ENCODE measurements at regions not wholly inside any gene's neighbourhood (a gene's known extent, or its start where the extent isn't known, plus 50 kb on each side); places are given as distances from the start of the nearest gene placed in this dataset.
A peak's percentile ranks its signal among the peaks of the same experiment; 100 is the strongest.
"Not testable (repeated sequence)": the region's sequence is repeated elsewhere in the genome, so short reads cannot be mapped to it uniquely, and the experiment has no call there.

DNA sequence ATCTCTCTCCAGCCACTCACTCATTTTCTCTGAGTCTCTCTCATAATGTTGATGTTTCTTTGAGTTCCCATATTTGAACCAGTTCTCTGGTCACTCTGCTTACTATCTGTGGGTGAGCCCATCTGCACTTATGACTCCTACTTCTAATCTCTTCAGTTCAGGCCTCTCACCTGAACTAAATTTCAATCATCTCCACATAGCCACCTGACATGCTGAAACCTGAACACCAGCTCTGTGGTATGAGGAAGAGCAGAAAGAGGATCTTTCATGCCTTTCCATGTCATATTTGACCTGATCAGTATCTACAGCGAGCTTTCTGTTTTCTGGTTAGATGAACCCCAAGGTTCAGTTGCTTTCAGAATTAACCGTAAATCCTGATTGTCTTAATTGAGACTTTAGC lies 122.2 kb upstream of the ESX1 start:
- DNase-seq, result no peak

DNA sequence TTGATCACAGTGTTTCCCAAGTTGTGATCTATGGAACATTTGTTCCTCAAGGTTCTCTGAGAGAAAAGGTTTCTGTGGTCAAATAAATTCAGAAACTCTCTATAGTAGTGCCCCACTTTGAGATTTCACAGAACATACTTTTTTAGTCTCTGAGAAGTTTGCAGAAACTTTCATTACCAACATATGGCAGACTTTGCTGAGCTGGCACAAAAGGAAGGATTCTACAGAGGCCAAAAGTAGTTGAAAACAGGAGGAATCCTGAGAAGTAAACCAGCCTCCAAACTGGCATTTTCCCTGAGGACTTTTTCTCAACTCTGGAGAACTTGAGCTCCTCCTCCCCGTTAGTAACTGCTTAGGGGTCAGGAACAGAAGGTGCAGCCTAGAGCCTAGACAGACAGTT lies 117.8 kb upstream of the ESX1 start:
- no peak for DNase-seq

DNA sequence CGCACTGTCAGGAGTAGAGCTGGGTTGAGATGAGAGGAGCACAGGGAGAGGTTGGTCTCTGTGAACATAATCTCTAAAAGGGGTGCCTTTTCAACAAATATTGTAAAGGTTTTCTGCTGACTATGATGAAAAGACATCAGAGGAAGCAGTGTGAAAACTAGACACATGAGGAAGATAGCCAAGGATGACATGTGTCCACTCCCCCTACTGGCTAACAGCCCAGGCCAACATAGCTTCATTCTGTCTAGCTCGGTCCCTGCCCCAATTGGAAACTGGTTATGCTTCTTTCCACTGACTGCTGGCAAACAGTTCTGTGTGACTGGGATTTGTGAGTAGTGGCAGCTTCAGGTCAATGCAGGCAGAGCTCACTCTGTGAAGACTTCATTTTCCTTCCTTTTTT lies 115.4 kb upstream of the ESX1 start:
- DNase-seq, result no peak

DNA sequence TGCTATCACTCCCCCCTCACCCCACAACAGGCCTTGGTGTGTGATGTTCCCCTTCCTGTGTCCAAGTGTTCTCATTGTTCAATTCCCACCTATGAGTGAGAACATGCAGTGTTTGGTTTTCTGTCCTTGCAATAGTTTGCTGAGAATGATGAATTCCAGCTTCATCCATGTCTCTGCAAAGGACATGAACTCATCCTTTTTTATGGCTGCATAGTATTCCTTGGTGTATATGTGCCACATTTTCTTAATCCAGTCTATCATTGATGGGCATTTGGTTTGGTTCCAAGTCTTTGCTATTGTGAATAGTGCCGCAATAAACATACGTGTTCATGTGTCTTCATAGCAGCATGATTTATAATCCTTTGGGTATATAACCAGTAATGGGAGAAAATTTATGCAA lies 106.0 kb upstream of the ESX1 start:
- not testable (repeated sequence) for DNase-seq

DNA sequence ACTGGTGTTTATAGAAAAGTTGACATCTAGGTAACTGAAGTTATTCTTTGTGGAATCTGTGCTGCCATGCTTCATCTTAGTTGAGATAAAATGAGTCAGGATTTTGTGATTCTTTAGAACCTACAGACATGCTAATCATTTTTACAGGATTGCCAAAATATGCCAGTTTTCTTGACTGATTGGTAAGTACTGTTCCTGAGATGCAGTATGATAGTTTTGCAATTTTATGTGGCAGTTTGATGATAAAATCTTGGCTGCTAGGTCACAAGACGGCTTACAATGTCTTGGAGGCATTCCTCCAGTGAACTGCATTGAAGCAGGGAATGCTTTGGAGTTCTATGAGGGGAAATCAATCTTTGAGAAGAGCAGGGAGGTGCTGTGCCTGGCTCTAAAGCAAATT lies 104.4 kb upstream of the ESX1 start:
- no peak for DNase-seq

DNA sequence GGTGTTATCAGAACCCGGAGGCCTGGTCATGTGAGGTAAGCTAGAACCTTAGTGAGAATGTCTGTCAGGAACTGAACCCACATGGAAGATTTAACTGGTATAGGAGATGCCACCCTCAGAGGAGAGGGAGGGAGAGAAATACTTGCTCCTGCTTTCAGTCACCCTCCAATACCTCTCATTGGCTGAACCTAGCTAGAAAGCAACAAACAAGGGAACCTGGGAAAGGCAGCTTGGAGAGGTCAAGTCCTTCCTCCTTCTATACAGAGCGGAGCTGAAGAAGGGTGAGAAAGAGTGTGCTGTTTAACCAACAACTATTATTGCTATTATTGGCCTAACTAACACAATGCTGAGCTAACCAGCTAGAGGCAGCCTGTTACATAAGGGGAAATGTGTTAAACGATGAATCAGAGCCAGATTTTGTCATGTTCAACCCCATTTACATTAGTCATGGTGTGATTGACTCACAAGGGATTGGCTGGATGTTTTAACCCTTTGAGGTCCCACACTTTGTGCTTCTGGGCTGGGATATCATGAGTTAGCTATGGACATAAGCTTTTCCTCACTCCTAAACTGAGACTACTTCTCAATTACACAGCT lies 96.5 kb upstream of the ESX1 start:
- DNase-seq, result no peak

DNA sequence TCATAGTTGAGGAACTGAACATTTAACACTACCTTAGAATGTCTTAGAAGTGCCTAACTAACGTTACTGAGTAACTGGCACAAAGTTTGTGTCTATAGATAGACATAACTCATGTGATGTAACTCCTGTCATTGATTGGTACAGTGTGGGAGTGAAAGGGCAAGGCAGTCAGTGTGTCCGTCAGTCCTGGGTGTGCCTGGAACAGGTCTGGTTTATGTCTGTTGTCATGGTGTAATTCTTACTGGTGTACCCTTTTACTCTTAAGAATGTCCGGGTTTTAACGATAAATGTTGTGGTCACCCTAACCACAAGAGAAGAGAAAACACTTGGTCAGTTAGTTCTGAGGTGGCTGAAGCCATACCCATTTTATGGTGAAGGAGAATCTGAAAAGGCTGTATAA lies 93.1 kb upstream of the ESX1 start:
- no peak for DNase-seq

DNA sequence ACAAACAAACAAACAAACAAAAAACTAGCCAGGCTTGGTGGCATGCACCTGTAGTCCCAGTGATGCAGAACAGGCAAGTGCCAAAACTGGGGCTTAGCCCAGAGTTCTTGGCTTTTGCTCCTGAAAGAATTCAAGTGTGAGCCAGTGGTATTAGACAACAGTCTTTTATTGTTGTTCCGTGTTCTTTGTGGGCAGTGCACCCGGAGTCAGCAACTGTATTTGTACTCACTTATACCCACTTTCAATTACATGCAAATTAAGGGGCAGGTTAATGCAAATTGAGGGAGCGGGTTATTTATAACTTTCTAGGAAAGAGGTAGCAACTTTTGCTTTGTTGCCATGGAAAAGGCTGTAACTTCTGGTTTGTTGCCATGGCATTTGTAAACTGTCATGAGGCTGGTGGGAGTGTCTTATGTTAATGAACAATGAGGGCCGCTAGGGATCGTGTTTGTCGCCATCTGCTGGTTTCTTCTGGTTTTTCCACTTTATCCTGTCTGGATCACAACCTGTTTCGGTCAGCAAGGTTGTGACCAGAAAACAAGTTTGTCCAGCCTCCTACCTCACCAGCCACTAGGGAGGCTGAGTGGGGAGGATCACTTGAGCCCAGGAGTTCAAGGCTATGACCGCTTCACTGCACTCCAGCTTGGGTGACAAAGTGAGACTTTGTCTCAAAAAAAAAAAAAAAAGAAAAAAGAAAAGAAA lies 88.8 kb upstream of the ESX1 start:
- DNase-seq, result peak; percentile 20

DNA sequence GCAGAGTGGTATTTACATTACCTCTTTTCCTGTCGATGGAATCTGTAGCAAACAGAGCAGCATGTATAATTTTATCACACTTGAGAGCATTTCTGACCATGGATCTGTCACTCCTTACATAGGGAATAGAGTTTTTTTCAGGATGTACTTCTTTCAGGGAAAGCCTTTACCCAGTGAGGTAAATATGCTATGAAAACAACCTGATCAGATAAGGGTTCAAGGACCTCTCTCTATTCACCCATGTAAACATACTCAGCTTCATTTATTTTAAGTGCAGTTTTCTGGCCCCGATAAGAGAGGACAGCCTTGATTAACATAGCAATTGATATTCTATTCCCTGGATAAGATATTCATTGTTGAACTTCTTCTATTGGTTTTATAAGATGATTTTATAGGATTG lies 87.3 kb upstream of the ESX1 start:
- DNase-seq, result no peak

DNA sequence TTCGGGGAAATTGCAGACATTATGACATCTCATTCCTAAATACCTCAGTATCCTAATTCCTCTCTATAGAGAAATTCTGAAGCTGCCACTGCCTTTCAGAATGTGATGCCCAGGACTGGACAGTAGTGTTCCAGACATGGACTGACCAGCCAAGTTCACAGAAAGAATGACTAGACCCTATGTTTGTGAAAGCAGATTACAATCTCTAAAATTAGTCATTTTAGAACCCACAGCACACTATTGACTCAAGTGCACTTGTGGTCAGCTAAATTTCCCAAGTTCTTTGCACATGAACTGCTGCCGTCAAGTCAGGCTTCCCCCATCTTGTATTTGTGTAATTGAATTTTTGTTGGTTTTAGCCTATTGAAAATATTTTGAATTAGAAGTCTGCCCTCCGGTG lies 81.0 kb upstream of the ESX1 start:
- no peak for DNase-seq

DNA sequence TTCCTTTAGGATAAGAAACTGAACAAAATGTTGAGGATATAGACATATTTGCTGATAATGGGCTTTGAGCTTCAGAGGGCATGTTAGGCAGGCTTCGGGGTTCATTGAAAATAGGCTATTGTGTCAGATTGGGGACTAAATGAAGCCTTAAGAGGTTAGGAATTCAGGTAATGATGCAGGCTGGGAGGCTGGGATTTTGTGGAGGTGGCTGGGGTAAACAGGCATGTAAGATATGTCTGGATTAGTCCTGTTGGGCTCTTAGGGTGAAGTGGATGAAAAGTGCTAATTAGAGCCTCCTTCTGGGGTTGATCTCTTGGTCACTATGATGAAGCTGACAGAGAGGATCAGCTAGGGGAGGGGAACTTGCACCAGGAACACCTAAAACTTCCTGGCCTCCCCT lies 80.2 kb upstream of the ESX1 start:
- no peak for DNase-seq

DNA sequence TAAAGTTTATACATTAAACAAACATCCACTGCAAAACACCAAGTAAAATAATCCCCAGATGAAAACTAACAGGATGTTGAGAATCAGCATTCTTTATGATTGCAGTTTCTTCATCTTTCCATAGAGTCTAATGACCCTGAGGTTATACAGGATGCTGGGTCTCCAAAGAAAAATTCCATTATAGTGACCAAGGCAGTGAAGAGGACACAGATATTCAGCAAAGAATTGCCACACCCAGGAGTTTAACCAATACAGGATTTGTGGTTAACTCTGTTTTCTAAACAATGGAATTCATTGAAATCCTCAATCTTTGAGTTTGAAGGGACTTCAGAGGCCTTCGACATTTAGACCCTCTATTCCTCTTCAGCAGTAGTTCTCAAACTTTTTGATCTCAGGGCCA lies 76.2 kb upstream of the ESX1 start:
- no peak for DNase-seq

DNA sequence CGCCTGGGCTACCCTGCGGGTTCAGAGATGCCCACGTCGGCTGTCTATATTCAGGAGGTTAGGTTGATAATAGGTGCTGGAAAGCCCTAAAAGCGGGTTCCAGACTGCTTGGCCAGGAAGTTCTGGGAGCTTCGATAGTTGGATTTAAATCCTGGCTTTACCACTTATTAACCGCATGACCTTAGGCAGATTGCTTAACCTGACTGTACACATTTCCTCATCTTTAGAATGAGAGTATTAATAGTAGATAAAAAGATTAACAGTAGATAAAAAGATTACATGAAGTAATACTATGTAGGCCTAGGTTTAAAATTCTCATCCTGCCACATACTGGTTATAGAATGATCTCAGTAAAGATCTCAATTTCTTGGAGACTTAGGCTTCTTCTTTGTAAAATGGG lies 75.0 kb upstream of the ESX1 start:
- DNase-seq, result no peak

DNA sequence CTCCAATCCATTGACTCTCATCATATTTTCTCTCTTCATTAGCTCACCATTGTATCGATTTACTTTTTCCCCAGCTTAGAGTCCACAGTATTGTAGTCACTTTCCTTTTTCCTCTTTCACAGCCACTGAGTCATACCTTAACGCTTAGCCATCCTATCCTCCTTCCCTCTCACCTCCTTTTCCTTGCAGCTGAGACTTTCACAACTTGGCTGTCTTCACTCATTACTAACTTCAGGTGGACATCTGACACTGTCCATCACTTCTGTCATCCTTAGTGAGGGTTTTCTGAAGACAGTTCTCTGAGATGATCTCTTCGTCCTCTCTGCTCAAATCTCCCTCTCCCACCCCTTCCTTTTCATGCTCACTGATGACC lies 70.5 kb upstream of the ESX1 start:
- no peak for DNase-seq

DNA sequence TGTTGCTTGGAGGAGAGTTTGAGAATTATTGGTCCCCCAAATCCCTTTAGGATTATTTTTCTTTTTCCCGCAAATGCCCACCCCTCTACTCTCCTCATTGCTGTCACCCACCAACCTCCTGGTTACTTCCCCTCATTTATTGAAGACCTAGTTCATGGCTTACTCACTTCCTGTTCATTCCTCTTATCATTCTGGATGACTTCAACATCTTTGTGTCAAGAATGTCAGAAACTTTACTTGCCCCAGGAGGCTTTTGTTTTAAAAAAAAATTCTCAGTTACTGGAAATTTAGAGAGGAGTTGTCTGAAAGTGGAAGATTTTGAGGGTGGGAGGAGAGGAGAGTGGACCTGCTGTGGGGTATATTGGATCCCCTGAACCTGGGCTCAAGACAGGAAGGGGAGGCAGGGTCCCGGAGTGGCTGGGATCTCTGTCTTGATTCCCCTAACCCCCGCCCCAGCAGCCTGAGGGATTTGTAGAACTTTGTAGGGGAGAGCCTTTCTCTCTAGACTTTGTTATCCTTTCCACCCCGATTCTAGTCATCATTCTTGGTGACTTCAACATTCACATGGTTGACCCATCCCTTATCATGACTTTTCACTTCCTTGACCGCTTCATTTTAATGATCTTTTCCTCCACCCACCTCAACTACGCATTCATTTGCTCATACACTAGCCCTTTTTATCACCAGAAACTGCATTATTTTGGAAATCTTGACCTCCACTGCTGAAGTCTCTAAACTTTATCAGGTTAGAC lies 69.9 kb upstream of the ESX1 start:
- DNase-seq, result no peak

DNA sequence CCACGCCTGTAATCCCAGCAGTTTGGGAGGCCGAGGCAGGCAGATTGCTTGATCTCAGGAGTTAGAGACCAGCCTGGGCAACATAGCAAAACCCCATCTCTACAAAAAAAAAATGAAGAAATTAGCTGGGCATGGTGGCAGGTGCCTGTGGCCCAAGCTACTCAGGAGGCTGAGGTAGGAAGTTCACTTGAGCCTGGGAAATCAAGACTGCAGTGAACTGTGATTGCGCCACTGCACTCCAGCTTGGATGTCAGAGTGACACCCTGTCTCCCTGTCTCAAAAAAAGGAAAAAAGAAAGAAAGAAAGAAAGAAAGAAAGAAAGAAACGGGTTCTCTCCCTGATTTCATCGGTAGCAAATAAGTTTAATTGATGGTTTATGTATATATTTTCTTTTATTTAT lies 64.6 kb upstream of the ESX1 start:
- no peak for DNase-seq

DNA sequence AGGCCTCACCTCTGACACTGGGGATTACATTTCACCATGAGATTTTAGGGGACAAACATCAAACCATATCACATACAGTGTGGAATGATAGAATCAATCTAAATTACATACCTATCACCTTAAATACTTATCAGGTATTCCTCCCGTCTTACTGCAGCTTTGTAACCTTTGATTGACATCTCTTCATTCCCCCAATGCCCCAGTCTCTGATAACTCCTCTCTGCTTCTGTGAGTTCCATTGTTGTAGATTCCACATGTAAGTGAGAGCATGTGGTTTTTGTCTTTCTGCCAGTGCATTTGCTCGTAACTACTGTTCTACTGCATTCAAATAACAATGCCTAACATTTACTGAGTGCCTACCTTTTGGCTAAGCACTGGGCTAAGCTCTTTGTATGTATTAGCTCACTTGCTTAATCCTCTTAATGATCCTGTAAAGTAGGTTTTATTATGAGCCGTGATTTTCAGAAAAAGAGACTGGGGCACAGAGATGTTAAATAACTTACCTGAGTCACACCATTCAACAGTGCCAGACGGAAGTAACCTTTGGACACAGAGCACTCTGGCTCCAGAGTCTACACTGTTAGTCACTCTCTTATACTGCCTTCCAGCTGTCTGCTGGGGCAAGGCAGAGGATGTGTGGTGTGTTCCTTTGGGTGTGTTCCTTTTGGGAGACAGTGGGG lies 63.7 kb upstream of the ESX1 start:
- no peak for DNase-seq

DNA sequence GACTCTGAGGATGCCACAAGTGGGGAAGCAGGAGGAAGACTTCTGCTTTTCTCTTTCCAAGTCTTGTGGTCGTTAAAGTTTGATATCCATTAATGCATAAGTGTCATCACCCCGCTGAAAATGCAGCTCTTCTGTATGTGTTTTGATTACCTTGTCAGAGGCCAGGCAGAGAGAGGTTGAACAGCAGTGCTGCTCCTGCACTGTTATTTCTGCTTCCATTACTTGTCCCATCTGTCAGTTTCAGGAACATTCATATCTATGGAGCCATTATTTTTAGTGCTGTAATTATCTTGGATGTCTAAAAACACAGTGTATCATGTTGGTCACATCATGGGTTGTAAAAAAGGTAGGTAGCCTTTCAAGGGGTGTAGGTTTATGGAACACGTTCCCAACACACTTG lies 62.0 kb upstream of the ESX1 start:
- no peak for DNase-seq

DNA sequence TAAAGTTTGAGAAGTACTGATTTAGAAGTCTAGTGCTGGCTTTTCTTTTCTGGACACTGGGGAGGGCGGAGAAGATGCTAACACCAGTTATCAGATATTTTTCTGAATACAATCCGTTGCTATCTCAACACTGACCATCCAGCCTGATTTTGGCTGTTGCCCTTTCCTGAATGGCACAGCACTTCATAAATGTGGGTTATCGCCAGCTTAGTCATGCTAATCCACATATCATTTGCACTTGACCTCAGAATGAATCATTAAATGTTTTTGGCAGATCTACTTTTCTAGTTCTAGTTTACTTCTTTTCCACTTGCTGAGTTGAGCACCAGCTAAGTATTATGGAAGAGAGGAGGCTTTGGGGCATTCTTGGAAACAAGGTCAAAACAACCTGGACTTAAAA lies 60.8 kb upstream of the ESX1 start:
- no peak for DNase-seq

DNA sequence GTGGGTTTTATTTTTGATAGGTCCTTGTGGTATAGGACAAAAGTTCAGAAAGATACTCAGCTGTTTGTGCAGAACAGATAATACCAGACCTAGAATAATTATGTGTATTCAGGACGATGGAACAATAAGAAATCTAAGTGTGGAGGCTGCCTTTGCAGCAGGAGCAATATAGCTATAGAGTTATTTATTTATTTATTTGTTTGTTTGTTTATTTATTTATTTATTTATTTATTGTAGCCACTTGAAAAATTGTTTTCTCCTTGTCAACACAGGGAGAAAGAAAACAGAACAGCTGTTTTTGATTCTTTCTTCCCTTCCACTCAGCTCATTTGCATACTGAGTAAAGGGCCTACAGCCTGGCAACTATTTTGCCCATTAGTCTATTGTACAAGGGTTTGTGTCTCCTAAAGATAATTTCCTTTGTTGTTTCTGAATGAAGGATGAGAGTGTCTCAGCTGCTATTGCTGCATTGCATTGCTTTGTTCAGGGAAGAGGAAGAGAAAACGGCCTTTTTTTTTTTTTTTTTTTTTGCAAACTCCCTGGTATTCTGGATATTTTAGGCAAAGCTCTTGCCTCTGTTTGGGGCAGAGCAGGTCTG lies 56.0 kb upstream of the ESX1 start:
- DNase-seq, result no peak

DNA sequence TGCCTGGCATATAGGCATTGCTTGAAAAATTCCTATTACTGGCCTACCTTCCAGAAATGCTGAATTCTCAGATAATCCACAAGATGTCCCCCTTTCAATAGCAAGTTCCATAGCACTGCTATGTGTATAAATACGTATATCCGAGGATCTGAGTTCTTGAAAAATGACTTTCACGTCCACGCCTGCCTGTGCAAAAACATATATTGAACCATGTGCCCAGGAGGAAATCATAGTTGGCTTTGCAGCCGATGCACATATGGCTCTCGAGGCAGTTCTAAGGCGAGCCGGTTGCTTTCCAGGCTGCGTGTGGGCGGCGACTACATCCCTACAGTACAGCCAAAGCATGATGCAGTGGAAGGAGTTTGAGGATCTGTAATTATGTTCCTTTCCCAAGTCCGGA lies 55.4 kb upstream of the ESX1 start:
- no peak for DNase-seq

DNA sequence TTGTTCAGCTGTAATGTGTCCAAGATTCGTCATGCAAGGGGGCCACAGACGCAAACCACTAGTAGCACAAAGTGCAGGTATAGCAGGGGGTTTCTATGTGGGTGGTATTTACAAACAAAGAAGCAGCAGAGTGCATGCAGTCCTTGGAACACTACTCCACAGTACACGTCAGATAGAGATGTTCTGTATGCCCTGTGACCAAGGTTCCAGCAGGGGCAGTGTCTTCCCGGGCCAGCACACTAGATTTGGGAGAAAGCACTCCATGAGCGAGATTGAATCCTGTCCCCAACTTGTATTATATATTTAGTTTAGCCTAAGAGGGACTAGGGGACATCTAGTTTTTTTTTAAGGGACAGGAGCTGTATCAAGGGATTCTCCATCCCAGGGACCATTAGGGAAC lies 54.4 kb upstream of the ESX1 start:
- no peak for DNase-seq

DNA sequence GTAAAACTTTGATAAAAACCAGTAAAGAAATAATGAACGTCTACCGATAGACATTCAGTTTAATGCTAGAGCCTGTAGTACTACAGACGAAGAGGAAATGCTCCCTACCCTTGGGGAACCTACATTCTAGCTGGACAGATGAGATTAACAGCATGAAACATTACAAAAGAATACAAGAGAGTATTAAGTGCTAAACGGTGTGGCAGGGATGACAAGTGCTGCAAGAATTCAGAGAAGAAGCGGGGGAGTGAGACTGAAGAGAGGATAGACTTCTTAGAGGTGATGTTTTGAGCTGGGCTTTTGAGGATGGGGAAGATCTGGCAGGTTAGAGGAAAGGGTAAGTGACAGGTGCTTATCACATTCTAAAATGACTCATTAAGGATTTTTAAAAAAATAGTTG lies 52.6 kb upstream of the ESX1 start:
- DNase-seq, result no peak

DNA sequence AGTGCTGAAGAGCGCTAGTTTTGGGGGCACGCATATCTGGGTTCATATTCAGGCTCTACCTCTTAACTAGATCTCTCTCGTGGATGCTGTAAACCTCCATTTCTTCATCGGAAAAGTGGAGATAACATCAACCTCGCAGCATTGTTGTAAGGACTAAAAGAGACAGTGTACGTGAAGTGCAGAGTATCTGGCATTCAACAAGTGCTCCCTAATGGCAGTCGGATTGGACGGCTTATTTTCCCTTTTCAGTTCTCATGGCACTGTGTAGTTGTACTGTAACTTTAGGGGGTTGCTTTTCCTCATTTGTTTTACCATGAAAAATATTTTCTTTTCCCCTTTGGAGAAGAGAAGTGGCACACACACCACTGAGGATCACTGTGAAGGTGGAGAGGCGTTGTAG lies 51.4 kb upstream of the ESX1 start:
- DNase-seq, result no peak

All from CD4-positive, alpha-beta T cell treated with Interleukin-17A for 4 hours (primary cell).